Left ventricle myocardium inferior (tissue), 1 donor: ENCODE measurements at regions not wholly inside any gene's neighbourhood (a gene's known extent, or its start where the extent isn't known, plus 50 kb on each side); places are given as distances from the start of the nearest gene placed in this dataset.

Source experiments
- DNase-seq: peaks from one replicate; pipeline ENCODE4 v3.0.0-alpha.2; 2020
- H3K27ac ChIP-seq: fragments of 200-600 bp; replicated peaks from 2 replicates; pipeline ENCODE4 v1.8.0; 2021
- H3K27me3 ChIP-seq: fragments of 200-600 bp; 2 replicates; pipeline ENCODE4 v1.8.0; 2021; ENCODE audit warnings: low read depth
- H3K36me3 ChIP-seq: fragments of 200-600 bp; 2 replicates; pipeline ENCODE4 v1.8.0; 2021
- H3K4me1 ChIP-seq: fragments of 200-600 bp; 2 replicates; pipeline ENCODE4 v1.8.0; 2021
- H3K4me3 ChIP-seq: fragments of 200-600 bp; 2 replicates; pipeline ENCODE4 v1.8.0; 2021; ENCODE audit warnings: mild to moderate bottlenecking, moderate library complexity
- H3K9me3 ChIP-seq: fragments of 200-600 bp; replicated peaks from 2 replicates; pipeline ENCODE4 v1.8.0; 2021
- CTCF ChIP-seq: fragments of 200-600 bp; IDR thresholded peaks from 2 replicates; pipeline ENCODE4 v1.8.0; 2021; ENCODE audit warnings: antibody characterized with exemption, mild to moderate bottlenecking, borderline replicate concordance
- intact Hi-C: fragments of 100-400 bp; cut with micrococcal nuclease; formaldehyde crosslinking; loops from one replicate; pipeline ENCODE4 v1.11.0; 2022
- donor health status: DM: no; HTN: yes; CAD: no; lungs with severe emphysema.

GRCh38 chr1:118252624-118253023, 67.6 kb upstream of the SPAG17 start:
- Histone ChIP-seq H3K27me3 (peaks cover 5% of the 10 kb centered on the region), H3K27ac (no peak overlapping the region), H3K4me1 (no peaks in the 10 kb centered on the region), H3K36me3 (no peaks in the 10 kb centered on the region), H3K9me3 (no peaks in the 10 kb centered on the region), H3K4me3 (no peak overlapping the region)
- TF ChIP-seq CTCF = no peak
- DNase-seq = no peak
- intact Hi-C loops = no loop called here

DNA sequence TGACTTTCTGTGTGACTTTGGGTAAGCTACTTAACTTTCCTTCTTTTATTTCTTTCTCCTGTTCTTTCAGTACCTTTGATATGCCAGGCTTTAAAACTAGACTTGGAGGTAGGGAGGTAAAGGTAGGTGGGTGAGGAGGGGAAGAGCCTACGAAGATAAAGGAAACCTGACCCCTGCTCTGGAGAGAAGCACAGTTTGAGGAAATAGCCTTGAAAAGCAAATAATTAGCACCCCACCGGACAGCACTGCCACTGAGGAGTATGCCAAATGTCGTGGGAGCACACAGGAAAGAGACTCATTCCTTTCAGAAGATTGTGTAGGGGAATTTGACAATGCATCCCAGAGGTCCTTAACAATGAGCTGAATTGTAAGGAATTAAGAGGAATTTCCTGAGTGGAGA, 65.2 kb upstream of the SPAG17 start:
- H3K4me3 ChIP-seq = no peak overlapping the region
- TF ChIP-seq CTCF = no peak
- H3K36me3 ChIP-seq = no peaks in the 10 kb centered on the region
- H3K9me3 ChIP-seq = no peaks in the 10 kb centered on the region
- H3K4me1 ChIP-seq = no peaks in the 10 kb centered on the region
- H3K27me3 ChIP-seq = peaks cover 5% of the 10 kb centered on the region
- DNase-seq = no peak
- H3K27ac ChIP-seq = no peak overlapping the region
- intact Hi-C loops = no loop called here

DNA sequence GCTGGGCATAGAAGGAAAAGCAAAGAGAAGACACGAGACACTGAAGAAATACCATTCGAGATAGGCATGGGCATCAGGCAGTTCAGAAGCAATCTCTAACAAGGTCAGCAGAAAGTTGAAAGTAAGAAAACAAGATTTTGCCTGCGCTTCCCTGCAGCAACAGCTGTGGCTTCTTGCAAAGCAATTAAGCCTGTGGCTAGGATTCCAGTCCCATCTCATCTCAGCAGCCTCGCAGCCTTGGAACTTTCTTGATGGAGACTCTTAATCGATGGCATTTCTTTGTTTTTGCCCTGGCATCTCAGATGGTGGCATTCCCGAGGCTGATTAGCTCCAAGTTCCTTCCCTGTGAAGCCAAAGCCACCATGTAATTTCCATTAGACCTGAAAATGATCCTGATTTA, 64.6 kb upstream of the SPAG17 start:
- Histone ChIP-seq H3K4me3 (no peak overlapping the region), H3K27ac (no peak overlapping the region), H3K9me3 (no peaks in the 10 kb centered on the region), H3K27me3 (peaks cover 5% of the 10 kb centered on the region), H3K36me3 (no peaks in the 10 kb centered on the region), H3K4me1 (no peaks in the 10 kb centered on the region)
- no peak for TF ChIP-seq CTCF
- intact Hi-C loops = no loop called here
- no peak for DNase-seq

DNA sequence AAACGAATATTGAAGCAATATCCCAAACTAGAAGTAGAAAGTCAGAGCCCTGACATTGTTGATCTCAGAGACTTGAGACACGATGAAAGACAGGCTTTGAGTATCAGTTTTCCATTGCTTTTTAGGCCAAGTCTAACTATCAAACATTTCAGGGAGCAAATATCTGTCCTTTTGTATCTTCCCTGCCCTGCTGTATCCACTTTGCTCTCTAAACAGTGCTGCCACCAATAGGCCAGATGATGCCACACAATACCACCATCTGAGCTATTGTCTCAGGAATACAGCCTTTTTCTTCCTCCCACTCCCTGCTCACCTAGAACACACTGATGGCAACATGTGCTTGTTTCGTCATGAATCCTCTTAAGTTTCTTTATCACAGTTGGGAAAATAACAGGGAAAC, 62.6 kb upstream of the SPAG17 start:
- H3K27ac ChIP-seq = no peak overlapping the region
- no peak for DNase-seq
- no peaks in the 10 kb centered on the region for H3K36me3 ChIP-seq
- TF ChIP-seq CTCF = peak; percentile 28
- no peaks in the 10 kb centered on the region for H3K4me1 ChIP-seq
- H3K27me3 ChIP-seq = peaks cover 5% of the 10 kb centered on the region
- no peak overlapping the region for H3K4me3 ChIP-seq
- intact Hi-C loops = no loop called here
- H3K9me3 ChIP-seq = no peaks in the 10 kb centered on the region

GRCh38 chr1:118246646-118247045, 61.6 kb upstream of the SPAG17 start:
- no peak for TF ChIP-seq CTCF
- H3K4me3 ChIP-seq = no peak overlapping the region
- no peak overlapping the region for H3K27ac ChIP-seq
- intact Hi-C loops = no loop called here
- no peaks in the 10 kb centered on the region for H3K36me3 ChIP-seq
- DNase-seq = no peak
- H3K9me3 ChIP-seq = no peaks in the 10 kb centered on the region
- H3K27me3 ChIP-seq = peaks cover 5% of the 10 kb centered on the region
- H3K4me1 ChIP-seq = no peaks in the 10 kb centered on the region

DNA sequence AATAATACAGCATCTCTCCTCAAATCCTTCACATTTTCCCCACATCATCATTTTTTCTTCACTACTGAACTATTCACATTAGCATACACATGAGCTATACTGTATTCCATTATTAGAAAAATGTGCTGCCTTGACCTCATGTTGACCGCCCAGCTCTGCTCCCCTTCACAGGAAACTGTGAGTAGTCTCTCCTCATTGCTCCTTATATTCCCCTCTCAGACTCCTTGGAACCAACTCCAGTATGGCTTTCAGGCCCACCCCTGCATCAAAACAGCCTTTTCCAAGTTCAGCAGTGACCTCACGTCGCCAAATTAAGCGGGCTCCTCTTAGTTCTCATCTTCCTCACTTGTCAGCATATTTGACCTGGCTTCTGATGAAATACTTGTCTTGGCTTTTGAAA, 59.2 kb upstream of the SPAG17 start:
- intact Hi-C loops = no loop called here

More for the DNA sequence above, 59.2 kb upstream of the SPAG17 start:
- Histone ChIP-seq H3K4me1 (no peaks in the 10 kb centered on the region), H3K9me3 (peaks cover 4% of the 10 kb centered on the region), H3K27me3 (no peaks in the 10 kb centered on the region), H3K4me3 (no peak overlapping the region), H3K27ac (no peak overlapping the region), H3K36me3 (no peaks in the 10 kb centered on the region)
- no peak for DNase-seq
- TF ChIP-seq CTCF = no peak
